Gastroesophageal sphincter (tissue), 4 donors: ENCODE measurements at regions not wholly inside any gene's neighbourhood (a gene's known extent, or its start where the extent isn't known, plus 50 kb on each side); places are given as distances from the start of the nearest gene placed in this dataset.

Source experiments
- ATAC-seq: fragments of 150-250 bp; one replicate; pipeline ENCODE4 v1.9.1; 2016; ENCODE audit warnings: mild to moderate bottlenecking, moderate library complexity
- H3K27ac ChIP-seq, 4 donors: fragments of 200-600 bp; sonication (generic) in 3 of 4; 1 replicate in 3 of 4; 2 replicates in 1 of 4; pipeline ENCODE4 v1.5.1; 2016 to 2019
- H3K27me3 ChIP-seq: fragments of 200-600 bp; sonication (generic); one replicate; pipeline ENCODE4 v1.5.1; 2019
- H3K36me3 ChIP-seq, 2 donors: fragments of 200-600 bp; sonication (generic); one replicate each; pipeline ENCODE4 v1.5.1; 2019; ENCODE audit warnings: control low read depth in 1 of 2
- H3K4me1 ChIP-seq, 3 donors: fragments of 200-600 bp; sonication (generic); 1 replicate in 2 of 3; 2 replicates in 1 of 3; pipeline ENCODE4 v1.5.1; 2016 to 2019; ENCODE audit warnings: control low read depth in 2 of 3
- H3K4me3 ChIP-seq, 2 donors: fragments of 200-600 bp; sonication (generic); one replicate each; pipeline ENCODE4 v1.5.1; 2019; ENCODE audit warnings: mild to moderate bottlenecking in 1 of 2, moderate library complexity in 1 of 2
- H3K9me3 ChIP-seq, 3 donors: fragments of 200-600 bp; sonication (generic); one replicate each; pipeline ENCODE4 v1.5.1; 2017 to 2019; ENCODE audit warnings: control low read depth in 2 of 3
- CTCF ChIP-seq, 4 experiments: fragments of 200-600 bp in 2 of 4; fragments of 450-650 bp in 2 of 4; sonication (generic) in 1 of 4; IDR thresholded peaks; one replicate each; pipeline ENCODE4 v1.5.1; 2017 to 2019; ENCODE audit warnings: antibody characterized with exemption in 4 of 4, mild to moderate bottlenecking in 2 of 4, moderate library complexity in 2 of 4
- EP300 ChIP-seq: sonication (generic); formaldehyde crosslinking; IDR thresholded peaks from one replicate; pipeline ENCODE4 v1.6.1; 2017; ENCODE audit warnings: antibody characterized with exemption, mild to moderate bottlenecking
- POLR2A ChIP-seq, 2 donors: fragments of 450-650 bp; IDR thresholded peaks; one replicate each; pipeline ENCODE4 v1.6.1; 2017; ENCODE audit warnings: antibody characterized with exemption in 2 of 2, mild to moderate bottlenecking in 2 of 2, moderate library complexity in 1 of 2
- POLR2AphosphoS5 ChIP-seq: sonication (generic); formaldehyde crosslinking; IDR thresholded peaks from one replicate; pipeline ENCODE4 v1.6.1; 2017; ENCODE audit warnings: antibody characterized with exemption
- WGBS, 2 donors: methylation state at CpG; one replicate each; pipeline ENCODE4 v1.1.5; 2018; ENCODE audit warnings: low coverage in 1 of 2; 5-methylcytosine and 5-hydroxymethylcytosine counted together

DNA sequence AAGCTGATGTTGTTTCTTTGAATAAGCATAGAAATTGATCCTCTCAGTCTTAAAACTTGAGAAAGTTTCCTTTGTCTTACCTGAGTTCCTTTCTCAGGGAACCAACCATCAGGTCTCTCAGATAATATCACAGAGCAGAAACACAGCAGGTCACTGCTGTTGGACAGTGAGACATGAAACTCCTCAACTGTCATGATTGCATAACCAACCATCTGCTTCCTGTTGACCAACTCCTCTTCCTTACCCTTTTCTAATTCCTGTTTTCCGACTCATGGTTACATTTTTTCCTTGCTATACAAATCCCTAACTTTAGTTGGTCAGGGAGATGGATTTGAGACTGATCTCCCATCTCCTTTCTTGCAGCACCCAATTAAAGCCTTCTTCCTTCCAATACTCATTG is 845.3 kb downstream of the FAM181B start:
- H3K27ac ChIP-seq = no peak overlapping the region
- ATAC-seq = no peak
- no peaks in the 10 kb centered on the region for H3K9me3 ChIP-seq
- WGBS, 2 donors = 50 to 67% methylated on average over 1 of the region's 1 CpG
- no peak overlapping the region for H3K4me3 ChIP-seq
- no peaks in the 10 kb centered on the region for H3K27me3 ChIP-seq
- no peaks in the 10 kb centered on the region for H3K4me1 ChIP-seq
- TF ChIP-seq EP300 = no peak
- no peak for TF ChIP-seq POLR2AphosphoS5
- TF ChIP-seq CTCF (IDR thresholded peaks at IDR 0.05) = no peak
- TF ChIP-seq POLR2A (IDR thresholded peaks at IDR 0.05) = no peak
- no peaks in the 10 kb centered on the region for H3K36me3 ChIP-seq

DNA sequence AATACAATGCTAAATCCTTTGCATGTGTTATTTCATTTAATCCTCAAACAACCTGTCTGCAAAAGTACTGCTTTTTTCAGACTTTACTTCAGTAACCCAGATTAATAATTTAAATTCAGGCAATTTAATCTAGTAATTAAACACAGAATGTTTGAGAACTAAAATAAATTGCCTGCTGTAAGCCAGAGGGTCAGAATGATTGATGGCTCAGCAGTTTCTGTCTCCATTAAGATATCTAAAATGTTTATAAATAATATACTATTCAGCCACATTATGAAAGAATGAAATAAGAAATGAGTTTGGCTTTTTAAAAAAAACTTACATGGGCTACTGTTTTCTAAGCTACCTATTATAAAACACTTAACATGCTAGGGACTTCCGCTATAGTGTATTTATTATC is 846.0 kb downstream of the FAM181B start:
- no peaks in the 10 kb centered on the region for H3K4me1 ChIP-seq
- no peaks in the 10 kb centered on the region for H3K36me3 ChIP-seq
- H3K27ac ChIP-seq = no peak overlapping the region
- no peak for ATAC-seq
- no peaks in the 10 kb centered on the region for H3K27me3 ChIP-seq
- TF ChIP-seq POLR2A (IDR thresholded peaks at IDR 0.05) (no peak), CTCF (IDR thresholded peaks at IDR 0.05) (no peak), EP300 (no peak), POLR2AphosphoS5 (no peak)
- WGBS, 2 donors = 88 to 93% methylated on average over 1 of the region's 1 CpG
- H3K4me3 ChIP-seq = no peak overlapping the region
- H3K9me3 ChIP-seq = no peaks in the 10 kb centered on the region

DNA sequence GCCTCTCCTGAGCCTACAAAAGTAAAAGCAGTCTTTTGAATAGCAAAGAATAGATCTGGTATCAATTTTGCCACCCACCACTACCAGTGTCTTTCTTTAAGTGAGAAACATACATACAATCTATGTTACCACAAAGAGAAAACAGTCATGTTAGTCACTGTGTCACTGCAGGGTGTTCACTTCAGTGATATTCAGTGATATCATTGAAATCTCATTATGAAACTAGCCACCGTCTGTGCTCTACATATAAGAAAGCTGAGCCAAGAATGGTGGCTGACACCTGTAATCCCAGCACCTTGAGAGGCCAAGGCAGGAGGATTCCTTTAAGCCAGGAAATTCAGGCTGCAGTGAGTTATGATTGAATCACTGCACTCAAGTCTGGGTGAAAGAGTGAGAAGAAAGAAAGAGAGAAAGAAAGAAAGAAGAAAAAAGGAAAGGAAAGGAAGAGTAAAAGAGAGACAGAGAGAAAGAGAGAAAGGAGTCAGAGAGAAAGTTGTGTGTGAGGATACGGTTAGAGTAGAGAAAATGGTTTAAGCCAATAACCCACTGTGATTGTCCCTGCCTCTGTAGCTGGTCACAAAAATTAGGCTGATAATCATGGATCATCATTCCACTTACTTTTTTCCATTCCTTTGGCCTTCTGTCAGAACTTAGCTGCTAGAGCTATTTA is 847.1 kb downstream of the FAM181B start:
- ATAC-seq = no peak
- H3K9me3 ChIP-seq = no peaks in the 10 kb centered on the region
- no peaks in the 10 kb centered on the region for H3K4me1 ChIP-seq
- H3K36me3 ChIP-seq = no peaks in the 10 kb centered on the region
- 71 to 85% methylated on average over 2 of the region's 2 CpGs for WGBS, 2 donors
- H3K27ac ChIP-seq = no peak overlapping the region
- no peak overlapping the region for H3K4me3 ChIP-seq
- H3K27me3 ChIP-seq = no peaks in the 10 kb centered on the region
- TF ChIP-seq EP300 (no peak), CTCF (IDR thresholded peaks at IDR 0.05) (no peak), POLR2A (IDR thresholded peaks at IDR 0.05) (no peak), POLR2AphosphoS5 (no peak)

DNA sequence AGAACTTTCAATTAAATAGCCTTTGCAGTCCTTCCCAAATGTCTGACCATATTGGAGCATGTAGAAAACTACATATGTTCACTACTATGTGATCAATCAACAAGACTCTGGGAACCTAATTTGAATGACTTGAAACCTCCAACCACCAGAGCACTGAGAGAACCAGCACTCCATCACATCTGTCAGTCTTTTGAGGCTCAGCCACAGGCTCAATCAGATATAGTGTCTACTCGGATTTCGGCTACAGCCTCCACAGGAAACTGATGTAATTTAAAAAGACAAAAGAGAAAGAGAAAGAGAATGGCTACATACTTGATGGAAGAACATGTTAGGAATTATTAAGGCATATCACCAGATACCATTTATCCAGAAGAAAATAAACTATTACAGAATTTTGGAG is 859.0 kb downstream of the FAM181B start:
- no peak for TF ChIP-seq CTCF (IDR thresholded peaks at IDR 0.05)
- TF ChIP-seq POLR2A (IDR thresholded peaks at IDR 0.05) = no peak
- TF ChIP-seq EP300 = no peak
- TF ChIP-seq POLR2AphosphoS5 = no peak
- ATAC-seq = no peak
- Histone ChIP-seq H3K9me3 (no peaks in the 10 kb centered on the region), H3K4me3 (no peak overlapping the region), H3K27me3 (no peaks in the 10 kb centered on the region), H3K36me3 (no peaks in the 10 kb centered on the region), H3K27ac (no peak overlapping the region), H3K4me1 (no peaks in the 10 kb centered on the region)
- 44 to 66% methylated on average over 2 of the region's 2 CpGs for WGBS, 2 donors

DNA sequence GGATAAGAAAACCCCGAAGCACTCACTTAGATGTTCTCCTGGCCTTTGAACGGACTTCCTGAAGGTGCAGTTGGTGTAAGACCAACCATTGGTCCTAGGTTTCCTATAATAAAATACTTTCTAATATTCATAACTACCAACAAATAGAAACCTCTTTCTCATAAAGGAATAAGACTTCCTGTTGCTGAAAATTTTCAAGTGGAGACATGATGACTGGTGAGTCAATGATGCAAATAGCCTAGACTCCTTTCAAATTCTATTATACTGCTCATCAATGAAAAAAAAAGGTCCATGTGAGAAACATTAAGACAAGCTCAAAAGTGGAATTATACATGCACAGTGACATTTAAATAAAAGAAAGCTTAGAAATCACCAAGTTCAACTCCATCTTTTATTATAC is 862.8 kb downstream of the FAM181B start:
- no peak overlapping the region for H3K27ac ChIP-seq
- no peaks in the 10 kb centered on the region for H3K4me1 ChIP-seq
- WGBS, 2 donors = 38 to 50% methylated on average over 2 of the region's 2 CpGs
- ATAC-seq = no peak
- no peaks in the 10 kb centered on the region for H3K9me3 ChIP-seq
- no peaks in the 10 kb centered on the region for H3K36me3 ChIP-seq
- TF ChIP-seq EP300 = no peak
- no peak for TF ChIP-seq POLR2AphosphoS5
- no peaks in the 10 kb centered on the region for H3K27me3 ChIP-seq
- no peak overlapping the region for H3K4me3 ChIP-seq
